8988T (cell line): ENCODE measurements at regions not wholly inside any gene's neighbourhood (a gene's known extent, or its start where the extent isn't known, plus 50 kb on each side); places are given as distances from the start of the nearest gene placed in this dataset.
A peak's percentile ranks its signal among the peaks of the same experiment; 100 is the strongest.
"Not testable (repeated sequence)": the region's sequence is repeated elsewhere in the genome, so short reads cannot be mapped to it uniquely, and the experiment has no call there.

Experiments
- DNase-seq: peaks from one replicate; pipeline ENCODE4 v3.0.0; 2011

DNA sequence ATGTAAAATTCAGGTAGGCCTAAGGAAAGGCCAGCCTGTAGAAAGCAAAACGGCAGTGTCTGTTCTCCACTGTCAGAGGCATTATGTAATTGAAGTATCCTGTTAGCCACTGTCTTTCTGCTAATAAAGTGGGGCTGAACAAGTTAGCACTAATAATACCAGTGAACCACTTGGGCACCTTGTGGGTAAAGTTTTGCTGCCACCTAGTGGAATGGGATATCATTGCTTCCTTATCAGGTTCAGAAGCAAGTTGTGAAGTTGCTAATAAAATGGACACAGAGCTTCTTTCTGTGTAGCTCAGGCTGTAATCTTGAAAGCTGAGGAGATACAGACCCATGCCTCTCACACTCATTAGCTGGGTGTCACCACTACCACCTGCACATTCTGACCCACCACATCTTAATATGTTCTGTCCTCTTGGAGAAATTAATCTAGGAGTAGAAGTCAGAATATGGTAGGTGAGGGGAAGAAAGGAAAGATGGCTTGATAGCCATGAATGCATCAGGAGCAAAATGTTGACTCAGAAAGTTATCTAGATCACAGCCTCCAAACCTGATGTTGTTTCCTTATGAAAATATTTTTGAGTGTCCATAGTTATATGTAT lies 175.1 kb downstream of the SEPTIN7 start:
- no peak for DNase-seq

DNA sequence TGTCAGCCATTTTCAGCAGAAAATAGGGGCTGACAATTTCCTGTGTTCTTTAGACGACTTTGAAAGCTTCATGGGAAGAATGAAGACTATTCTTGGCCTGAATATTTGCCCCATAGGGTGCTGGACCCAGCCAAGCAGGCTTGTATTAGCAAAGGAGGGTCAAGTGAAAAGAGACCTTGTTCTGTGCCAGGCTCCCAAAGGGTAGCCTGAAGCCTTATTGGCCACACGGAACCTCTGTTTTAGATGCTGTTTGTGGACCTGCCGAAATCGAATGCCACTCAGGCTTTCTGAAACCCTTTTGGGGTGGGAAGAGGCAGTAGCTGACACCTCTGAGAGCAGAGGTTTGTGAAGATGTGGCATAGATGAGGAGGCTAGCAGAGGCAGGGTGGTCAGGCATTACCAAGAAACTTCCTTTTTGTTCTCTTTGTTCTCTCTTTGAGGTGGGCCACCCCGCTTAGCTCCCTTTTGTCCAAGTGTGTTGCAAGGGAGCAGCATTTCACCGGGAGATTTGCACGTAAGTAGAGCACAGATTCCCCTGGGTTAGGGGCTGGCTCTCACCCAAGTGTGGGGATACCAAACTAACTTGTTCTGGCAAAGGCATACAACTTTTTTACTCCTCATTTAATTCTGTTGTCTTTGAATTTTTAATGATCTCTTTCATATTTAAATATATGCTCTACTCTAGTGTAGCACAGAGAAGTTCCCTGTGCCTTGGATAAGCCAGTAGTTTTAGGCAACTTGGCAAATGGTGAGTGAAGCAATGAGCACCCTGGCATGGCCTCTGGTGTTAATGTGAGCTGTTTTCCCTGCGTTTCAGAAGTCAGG lies 174.0 kb upstream of the EEPD1 start:
- not testable (repeated sequence) for DNase-seq

DNA sequence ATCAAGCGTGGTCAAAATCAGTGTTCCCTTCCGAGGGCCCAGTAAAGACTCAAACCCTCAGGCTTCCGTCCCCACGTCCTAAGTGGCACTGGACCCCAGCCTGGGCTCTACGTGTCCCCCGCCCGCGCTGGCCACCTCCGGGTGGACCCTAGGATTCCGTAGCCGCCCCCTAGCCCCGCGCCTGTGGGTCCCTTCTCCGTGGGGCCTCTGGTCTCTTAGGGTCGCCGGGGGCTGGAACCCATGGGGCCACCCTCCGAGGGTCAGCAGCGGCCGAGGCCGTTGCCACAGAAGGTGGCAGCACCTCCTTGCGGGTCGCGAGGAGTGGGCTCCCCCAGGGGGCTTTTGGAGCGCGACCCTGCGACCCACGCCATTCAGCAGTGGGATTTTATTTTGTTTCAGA lies 170.5 kb upstream of the EEPD1 start:
- no peak for DNase-seq

DNA sequence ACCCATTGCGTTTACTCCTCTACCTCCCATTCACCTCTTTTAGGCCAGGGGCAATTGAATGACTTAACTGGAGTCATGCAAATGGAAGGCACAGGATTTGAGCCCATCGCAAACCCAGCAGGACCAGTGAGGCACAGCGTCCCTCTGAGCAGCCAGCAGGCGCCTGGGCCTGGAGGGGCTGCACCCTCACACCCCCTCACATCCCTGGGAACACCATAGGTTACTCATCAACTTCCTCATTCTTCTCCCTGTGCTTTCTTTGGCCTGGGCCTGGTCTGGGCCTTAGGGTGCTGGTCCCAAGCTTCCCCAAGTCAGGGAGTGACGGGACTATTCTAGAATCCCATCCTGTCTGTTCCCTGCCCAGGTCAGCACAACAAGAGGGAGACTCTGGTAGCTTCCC lies 169.4 kb upstream of the EEPD1 start:
- DNase-seq, result no peak

DNA sequence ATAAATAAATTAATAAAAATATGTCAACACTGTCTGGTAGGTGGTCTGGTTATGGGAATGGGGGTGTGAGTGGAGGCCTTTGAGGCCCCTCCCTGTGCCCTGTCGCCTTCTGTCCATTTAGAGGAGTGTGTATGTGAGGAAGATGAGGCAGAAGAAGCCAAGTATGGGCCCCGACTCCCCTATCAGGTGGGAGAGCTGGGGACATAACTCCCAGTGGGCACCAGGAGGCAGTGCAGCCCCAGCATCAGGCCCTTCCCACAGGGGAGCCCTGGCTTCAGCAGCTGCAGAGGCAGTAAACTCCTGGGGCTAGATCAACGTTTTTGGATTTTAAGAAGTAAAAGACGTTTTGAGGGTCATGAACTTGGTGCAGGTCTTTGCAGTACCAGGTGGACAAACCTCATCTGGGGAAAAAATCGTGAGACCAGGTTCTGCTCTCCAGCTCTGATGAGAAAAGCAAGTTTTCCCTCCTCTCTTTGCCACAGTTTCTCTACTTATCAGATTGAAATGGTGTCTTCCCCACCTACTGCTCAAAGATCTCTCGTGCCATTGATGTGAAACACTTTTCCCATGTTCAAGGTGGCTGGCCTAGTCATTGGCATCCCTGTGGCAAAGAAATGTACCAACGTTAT lies 167.8 kb upstream of the EEPD1 start:
- DNase-seq, result peak; percentile 27

DNA sequence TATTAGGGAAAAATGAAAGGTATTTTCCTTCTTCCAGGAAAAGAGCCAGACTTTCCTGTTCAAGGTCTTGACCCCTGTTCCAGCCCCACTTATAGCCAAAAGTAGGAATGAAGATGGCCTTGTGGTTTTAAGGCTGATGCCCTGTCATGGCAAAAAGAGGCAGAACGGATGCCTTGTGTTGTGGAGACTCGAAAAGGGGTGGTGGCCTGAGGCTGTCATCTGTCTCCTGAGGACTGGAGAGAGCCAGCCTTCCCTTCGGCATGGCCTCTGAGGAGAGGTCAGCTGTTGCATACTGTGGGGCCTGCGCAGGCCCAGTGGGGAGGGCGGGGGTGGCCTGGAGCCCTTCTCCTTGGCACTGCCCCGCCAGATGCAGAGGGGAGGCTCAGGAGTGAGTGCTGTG lies 166.0 kb upstream of the EEPD1 start:
- DNase-seq, result no peak

DNA sequence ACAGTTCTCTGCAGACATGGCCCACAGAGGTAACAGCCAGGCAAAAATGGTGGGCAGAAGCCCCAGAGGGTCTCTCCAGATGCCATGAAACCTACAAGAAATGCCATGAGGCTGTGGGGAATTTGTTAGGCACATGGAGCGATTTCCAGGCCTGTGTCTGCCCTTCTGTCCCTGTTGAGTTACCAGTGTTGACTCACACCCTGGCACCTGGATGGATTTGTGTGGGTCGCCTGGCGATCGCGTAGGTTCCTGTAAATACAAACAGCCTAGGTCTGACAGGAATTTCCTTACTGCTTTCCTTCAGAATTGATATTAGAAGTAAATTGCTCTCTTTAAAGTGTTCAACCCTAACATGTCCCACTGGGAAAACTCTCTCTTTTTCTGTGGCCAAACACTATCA lies 164.9 kb upstream of the EEPD1 start:
- no peak for DNase-seq

DNA sequence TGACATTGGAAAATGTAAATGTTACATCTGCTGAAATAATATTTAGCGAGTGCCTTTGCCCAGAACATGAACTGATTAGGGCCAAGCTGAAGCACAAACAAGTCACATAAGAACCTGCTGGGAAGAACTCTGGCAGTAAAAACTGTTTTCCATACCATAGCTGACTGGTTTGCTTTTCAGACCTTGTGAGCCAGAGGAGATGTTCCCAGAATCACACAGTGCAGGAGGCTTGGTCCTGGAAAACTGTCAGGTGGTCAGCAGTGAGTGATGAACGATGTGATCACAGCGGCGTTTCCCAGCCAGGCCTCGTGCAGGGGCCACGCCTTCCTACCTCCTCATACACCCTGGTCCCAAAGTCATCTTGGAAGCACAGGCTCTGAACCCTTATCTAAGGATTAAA lies 164.2 kb upstream of the EEPD1 start:
- DNase-seq, result no peak

DNA sequence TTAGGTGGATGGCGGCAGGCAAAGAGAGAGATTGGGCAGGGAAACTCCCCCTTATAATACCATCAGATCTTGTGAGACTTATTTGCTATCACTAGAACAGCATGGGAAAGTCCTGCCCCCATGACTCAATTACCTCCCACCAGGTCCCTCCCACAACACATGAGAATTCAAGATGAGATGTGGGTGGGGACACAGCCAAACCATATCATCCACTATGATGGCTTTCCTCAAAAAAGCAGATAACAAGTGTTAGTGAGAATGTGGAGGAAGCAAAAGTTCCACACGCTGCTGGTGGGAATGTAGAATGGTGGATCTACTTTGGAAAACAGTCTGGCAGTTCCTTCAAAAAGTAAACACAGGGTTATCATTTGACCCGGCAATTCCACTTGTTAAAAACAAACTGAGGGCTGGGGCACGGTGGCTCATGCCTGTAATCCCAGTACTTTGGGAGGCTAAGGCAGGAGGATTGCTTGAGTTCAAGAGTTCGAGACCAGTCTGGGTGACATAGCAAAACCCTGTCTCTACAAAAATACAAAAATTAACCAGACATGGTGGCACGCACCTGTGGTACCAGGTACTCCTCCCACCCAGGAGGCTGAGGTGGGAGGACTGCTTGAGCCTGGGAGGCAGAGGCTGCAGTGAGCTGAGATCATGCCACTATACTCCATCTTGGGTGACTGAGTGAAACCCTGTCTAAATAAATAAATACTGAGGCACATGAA lies 161.4 kb upstream of the EEPD1 start:
- DNase-seq, result no peak

DNA sequence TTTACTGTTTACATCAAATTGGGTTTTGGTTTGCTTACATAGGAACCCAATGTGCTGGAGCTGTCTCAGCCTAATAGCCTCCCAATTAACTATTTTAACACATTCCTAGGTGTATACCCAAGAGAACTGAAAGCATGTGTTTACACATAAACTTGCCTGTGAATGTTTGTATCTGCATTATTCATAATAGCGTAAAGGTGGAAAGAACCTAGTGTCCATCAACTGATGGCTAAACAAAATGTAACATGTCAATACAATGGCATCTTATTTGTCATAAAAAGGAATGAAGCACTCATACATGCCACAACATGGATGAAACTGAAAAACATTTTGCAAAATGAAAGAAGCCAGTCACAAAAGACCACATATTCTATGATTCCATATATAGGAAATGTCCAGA lies 160.6 kb upstream of the EEPD1 start:
- DNase-seq, result no peak

DNA sequence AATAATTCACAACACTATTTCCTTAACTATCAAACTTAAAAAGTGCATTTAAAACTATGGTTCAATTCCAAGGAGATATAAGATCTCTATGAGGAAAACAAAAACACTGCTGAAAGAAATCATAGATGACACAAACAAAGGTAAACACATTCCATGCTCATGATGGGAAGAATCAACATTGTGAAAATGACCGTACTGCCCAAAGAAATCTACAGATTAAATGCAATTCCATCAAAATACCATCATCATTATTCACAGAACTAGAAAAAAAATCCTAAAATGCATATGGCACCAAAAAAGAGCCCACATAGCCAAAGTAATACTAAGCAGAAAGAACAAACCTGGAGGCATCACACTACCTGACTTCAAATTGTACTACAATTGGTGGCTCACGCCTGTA lies 159.9 kb upstream of the EEPD1 start:
- no peak for DNase-seq

DNA sequence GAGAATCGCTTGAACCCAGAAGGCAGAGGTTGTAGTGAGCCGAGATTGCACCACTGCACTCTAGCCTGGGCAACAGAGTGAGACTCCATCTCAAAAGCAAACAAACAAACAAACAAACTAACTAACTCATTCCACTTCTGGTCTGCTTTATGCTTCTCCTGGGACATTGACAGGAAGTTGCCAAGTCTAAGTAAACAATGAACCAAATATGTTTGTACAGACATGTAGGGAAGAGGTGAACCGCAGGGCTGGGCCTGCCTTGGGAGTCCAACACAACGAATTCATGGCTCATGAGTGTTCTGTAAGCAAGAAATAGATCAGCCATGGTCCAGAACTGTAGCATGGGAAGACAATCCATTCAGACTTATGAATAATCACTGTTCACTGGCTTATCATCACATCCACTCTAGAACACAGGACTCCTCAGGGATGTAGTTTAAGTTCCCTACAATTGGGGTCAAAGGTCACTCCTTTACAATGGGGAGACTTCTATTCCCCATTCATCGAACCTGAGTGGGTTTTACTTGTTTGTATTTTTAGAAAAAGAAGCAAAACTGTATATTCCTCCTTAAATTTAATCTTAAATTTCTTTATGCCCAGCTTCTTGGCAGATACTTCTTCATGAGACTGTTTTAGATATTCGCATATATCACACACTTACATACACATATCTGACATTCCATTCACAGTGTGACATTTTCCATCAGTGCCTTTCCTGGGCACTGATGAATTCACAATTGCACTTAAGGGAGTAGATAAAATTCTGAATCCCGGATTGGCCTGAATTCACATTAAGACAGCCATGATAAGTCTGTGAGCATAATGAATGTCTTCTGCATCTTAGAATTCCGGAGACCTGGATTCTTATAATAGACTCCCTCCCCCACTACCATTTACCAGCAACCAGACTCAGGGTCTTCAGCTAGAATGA lies 159.1 kb upstream of the EEPD1 start:
- DNase-seq, result no peak

DNA sequence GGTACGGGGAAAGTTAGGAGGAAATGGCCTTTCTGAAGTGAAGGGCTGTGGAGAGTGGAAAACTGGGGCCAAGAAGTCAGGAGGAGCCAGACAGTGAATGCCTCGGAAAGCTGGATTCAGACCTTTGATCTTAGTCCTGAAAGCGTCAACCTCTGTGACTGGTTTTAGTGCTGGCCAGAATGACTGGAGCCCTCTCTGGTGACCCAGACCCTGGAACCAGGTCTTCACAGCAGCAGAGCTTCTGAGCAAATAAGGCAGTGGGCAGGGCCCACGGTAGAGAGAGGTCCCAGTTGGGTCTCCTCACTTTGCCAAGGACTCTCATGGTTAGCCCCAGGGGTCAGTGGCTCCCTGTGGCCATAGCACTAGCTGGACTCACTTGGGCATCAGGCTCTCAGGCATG lies 157.7 kb upstream of the EEPD1 start:
- DNase-seq, result no peak

DNA sequence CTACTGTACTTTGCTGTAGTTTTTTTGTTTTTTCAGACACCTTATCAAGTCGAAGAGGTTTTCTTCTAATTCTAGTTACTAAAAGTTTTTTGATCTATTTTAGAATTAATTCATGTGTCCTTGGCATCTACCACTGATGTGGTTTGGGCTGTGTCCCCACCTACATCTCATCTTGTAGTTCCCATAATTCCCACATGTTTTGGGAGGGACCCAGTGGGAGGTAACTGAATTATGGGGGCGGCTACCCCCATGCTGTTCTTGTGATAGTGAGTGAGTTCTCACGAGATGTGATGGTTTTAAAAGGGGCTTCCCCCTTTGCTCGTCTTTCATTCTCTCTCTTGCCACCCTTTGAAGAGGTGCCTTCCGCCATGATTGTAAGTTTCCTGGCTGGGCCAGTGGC lies 154.6 kb upstream of the EEPD1 start:
- DNase-seq, result no peak

DNA sequence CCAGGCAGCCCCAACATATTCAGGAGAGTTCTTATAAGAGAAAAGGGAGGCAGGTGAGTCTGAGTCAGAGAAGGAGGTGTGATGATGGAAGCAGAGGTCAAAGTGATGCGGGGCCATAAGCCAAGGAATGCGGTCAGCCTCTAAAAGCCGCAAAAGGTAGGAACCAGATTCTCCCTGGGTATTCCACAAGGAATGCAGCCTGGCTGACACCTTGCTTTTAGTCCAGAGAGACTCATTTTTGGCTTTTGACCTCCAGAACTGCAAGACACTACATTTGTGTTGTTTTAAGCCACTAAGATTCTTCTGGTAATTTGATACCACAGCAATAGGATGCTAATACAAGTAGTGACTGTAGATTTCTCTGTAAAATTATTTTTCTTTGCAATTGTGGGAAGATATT lies 151.5 kb upstream of the EEPD1 start:
- DNase-seq, result no peak

DNA sequence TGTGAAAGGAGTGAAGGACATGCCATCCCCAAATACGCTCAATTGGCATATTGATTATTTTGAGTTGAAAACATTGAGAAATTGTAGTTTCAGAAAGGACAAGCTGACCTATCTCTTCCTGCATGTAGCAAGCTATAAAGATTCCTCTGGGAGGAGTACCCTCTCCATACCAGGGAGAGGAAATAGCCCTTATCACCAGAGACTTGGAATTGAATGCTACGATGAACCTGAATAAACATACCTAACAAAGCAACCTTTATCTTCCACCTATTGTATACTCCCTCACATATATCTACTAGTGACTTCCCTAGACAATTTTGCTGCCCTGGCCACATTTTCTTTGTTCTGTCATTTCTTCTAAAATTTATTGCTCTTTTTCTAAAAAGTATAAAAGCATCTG lies 150.2 kb upstream of the EEPD1 start:
- no peak for DNase-seq

DNA sequence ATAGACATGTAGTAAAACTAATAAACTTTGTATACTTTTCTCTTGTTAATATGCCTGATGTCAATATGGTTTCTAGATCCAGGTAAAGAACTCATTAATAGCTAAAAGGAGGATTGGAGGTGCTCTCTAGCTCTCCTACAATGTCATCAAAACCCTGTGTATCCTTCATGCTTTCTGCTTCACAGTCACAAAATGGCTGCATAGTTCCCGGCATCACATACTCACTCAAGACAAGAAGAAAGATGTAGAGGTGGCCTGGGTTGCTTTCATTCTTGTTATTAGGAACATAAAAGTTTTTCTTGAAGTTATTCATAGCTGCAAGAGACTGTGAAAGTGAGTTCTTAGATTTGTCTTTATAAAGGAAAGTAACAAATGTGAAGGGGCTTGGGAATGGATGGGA lies 149.7 kb upstream of the EEPD1 start:
- DNase-seq, result no peak

DNA sequence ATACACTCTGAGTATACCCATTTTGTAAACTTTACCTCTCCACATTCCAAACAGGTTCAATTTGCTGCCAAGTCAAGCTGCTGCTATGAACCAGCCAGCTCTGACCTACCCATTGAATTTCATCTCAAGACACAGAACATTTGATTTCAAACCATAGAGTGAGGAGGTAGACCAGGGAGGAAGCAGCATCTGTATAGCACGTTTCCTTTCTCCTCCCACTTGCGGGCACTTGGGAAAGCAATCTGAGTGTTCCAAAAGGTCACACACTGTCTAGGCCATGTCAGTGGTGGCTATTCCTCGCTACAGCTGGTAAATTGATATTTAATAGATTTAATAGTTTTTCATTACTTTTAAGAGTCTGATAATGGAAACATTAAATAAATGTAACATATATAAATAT lies 147.8 kb upstream of the EEPD1 start:
- no peak for DNase-seq

DNA sequence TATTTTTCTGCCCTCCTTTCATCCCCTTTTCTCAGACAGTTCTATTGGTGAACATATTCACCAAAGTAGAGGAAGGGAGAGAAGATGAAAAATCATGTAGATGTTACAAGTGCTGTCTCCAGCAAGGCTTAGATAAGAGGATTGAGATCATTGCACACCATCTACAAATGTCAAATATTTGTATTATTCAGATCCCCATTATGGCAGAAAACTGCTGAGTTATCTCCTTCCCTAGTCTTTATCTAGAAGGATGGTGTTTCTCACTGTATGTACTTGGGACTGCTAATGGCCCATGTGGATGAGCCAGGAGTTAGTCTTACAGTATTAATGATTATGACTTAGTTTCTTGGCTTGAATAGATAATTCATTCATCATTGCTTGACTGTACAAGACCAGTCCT lies 147.2 kb upstream of the EEPD1 start:
- DNase-seq, result no peak

DNA sequence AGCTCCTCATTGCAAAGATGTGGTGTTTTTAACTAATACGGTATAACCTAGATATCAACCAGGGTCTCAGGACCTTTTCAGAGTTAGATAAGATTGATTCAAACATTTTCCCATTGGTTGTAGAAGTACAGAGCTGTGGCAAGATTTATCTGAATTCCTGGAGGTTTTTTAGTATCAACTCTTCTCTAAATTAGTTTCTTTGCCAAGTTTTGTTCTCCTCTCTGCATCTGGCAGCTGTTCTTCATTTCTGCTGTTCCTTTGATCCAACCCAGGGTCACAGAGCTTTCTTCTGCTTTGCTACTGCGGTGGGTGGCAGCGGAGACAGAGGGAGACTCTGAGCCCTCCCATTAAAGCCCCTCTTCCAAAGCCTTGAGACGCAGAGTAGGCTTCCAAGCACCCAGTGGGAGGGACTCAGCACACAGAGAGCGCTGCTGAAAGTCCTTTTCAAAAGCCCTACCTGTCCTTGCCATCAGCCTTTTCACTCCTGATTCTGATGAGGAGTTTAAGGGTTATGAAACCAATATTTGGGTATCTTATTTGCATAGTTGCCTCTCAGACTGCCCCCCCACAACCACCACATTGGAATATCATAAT lies 146.3 kb upstream of the EEPD1 start:
- DNase-seq, result no peak

DNA sequence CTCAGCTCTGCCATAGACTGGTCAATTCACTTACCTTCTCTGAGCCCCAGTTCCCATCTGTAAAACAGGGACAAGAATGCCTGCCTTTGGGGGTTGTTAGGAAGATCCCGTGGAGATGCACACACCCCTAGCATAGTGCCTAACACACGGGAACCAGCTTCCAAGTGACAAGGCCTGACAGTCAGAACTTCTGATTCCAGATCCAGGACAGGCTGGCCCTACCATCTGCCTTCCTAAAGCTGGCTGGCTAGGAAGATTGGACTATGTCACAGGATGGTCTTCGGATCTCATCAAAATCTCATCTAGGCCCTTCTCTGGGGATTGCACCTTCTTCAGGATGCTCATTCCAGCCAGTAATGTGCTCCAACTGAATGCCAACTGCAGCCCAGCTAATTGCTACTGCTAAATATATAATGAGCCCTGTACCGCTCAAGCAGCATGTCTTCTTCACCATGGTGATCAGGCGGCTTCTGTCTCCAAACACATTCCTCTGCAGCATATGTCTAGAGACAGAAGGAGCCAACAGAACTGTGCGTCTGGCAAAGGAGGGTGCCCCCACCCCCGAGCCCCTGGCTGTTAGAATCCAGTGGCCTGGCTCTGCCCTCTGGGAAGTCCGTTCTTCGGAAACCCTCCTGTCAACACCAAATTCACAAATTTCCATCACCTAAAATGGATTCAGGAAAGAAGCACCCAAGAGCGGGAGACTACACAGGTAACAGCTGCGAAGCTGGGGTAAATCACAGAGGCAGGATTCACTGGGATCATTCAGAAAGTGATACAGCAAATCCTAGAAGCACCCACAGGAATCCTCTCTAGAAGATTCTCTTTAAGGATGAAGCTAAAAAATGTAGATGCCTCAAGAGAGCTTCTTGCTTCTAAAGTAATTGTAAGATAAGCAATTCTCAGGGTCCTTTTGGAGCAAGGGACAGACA lies 142.1 kb upstream of the EEPD1 start:
- no peak for DNase-seq
